Mesendoderm (in vitro differentiated cells): ENCODE measurements at regions not wholly inside any gene's neighbourhood (a gene's known extent, or its start where the extent isn't known, plus 50 kb on each side); places are given as distances from the start of the nearest gene placed in this dataset.
A peak's percentile ranks its signal among the peaks of the same experiment; 100 is the strongest.

Experiments used
- DNase-seq: peaks from one replicate; pipeline ENCODE4 v3.0.0; 2013
- H2AK5ac ChIP-seq: 2 replicates; pipeline ENCODE4 v1.6.1; 2013; ENCODE audit warnings: low read length, inconsistent platforms
- H2BK120ac ChIP-seq: 2 replicates; pipeline ENCODE4 v1.6.1; 2013; ENCODE audit warnings: low read depth, mild to moderate bottlenecking, low read length, moderate library complexity, mixed read lengths
- H2BK15ac ChIP-seq: replicated peaks from 2 replicates; pipeline ENCODE4 v1.6.1; 2013; ENCODE audit warnings: low read depth, mild to moderate bottlenecking, moderate library complexity
- H2BK5ac ChIP-seq: 2 replicates; pipeline ENCODE4 v1.6.1; 2013; ENCODE audit warnings: low read length, inconsistent platforms
- H3K18ac ChIP-seq: 2 replicates; pipeline ENCODE4 v1.6.1; 2013; ENCODE audit warnings: mild to moderate bottlenecking, low read length, mixed read lengths
- H3K23ac ChIP-seq: one replicate; pipeline ENCODE4 v1.6.1; 2013; ENCODE audit warnings: low read length
- H3K27ac ChIP-seq: 2 replicates; pipeline ENCODE4 v1.5.1; 2013; ENCODE audit warnings: low read depth, mild to moderate bottlenecking, inconsistent platforms, low read length, moderate library complexity
- H3K27me3 ChIP-seq: 2 replicates; pipeline ENCODE4 v1.6.1; 2013; ENCODE audit warnings: low read length, control low read depth, mild to moderate bottlenecking, inconsistent platforms; ENCODE audit not compliant: insufficient read depth, poor library complexity
- H3K36me3 ChIP-seq: 2 replicates; pipeline ENCODE4 v1.6.1; 2013; ENCODE audit warnings: low read length, inconsistent platforms; ENCODE audit not compliant: control insufficient read depth, insufficient read depth
- H3K4ac ChIP-seq: one replicate; pipeline ENCODE4 v1.6.1; 2013; ENCODE audit warnings: low read depth, mild to moderate bottlenecking, low read length, moderate library complexity
- H3K4me1 ChIP-seq: 2 replicates; pipeline ENCODE4 v1.6.1; 2013; ENCODE audit warnings: low read depth, low read length, inconsistent platforms; ENCODE audit not compliant: control insufficient read depth
- H3K4me2 ChIP-seq: 2 replicates; pipeline ENCODE4 v1.6.1; 2013; ENCODE audit warnings: low read length
- H3K4me3 ChIP-seq: 2 replicates; pipeline ENCODE4 v1.5.1; 2013; ENCODE audit warnings: mild to moderate bottlenecking, low read length
- H3K56ac ChIP-seq: one replicate; pipeline ENCODE4 v1.6.1; 2013; ENCODE audit warnings: low read length
- H3K79me1 ChIP-seq: 2 replicates; pipeline ENCODE4 v1.6.1; 2013; ENCODE audit warnings: low read length, inconsistent platforms
- H3K79me2 ChIP-seq: 2 replicates; pipeline ENCODE4 v1.6.1; 2013; ENCODE audit warnings: mild to moderate bottlenecking, low read length; ENCODE audit not compliant: control insufficient read depth, insufficient read depth
- H3K9ac ChIP-seq: 2 replicates; pipeline ENCODE4 v1.6.1; 2013; ENCODE audit warnings: low read length, inconsistent platforms
- H4K5ac ChIP-seq: one replicate; pipeline ENCODE4 v1.6.1; 2013; ENCODE audit warnings: low read length
- H4K8ac ChIP-seq: one replicate; pipeline ENCODE4 v1.6.1; 2013; ENCODE audit warnings: low read depth, mild to moderate bottlenecking, control low read depth, low read length, moderate library complexity
- WGBS: extraction: QIAGEN DNeasy Blood & Tissue Kit; methylation state at CpG from one replicate; pipeline ENCODE4 v1.1.7; 2013; ENCODE audit warnings: low lambda C conversion rate, missing lambda C conversion rate; ENCODE audit not compliant: insufficient coverage; ENCODE audit errors: extremely low coverage; 5-methylcytosine and 5-hydroxymethylcytosine counted together

DNA sequence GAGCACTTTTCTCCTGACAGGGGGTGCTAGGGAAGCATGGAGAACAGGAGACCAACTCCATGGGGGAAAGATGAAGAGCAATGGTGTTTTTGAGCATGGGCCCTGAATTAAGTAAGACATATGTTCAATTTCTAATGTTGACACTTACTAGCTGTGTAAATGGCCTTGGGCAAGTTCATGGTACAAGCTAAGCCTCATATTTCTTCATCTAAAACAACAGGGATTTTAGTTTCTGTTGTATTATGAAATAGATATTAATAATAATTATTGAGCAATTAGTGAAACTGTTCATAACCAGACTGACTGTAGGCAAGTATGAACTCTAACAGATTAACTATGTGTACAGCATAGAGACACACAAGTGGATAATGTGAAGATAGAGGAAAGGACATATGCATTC lies 515.0 kb upstream of the FAT1 start:
- no peaks in the 10 kb centered on the region for H3K79me2 ChIP-seq
- H3K9ac ChIP-seq: no peak overlapping the region
- no peak overlapping the region for H4K8ac ChIP-seq
- no peak overlapping the region for H2BK5ac ChIP-seq
- no peaks in the 10 kb centered on the region for H3K27me3 ChIP-seq
- H3K4me3 ChIP-seq: no peak overlapping the region
- no peak overlapping the region for H3K56ac ChIP-seq
- no peak overlapping the region for H3K27ac ChIP-seq
- no peak overlapping the region for H3K4me2 ChIP-seq
- no peak overlapping the region for H2BK15ac ChIP-seq
- no peak overlapping the region for H3K4ac ChIP-seq
- no peak overlapping the region for H3K23ac ChIP-seq
- H2AK5ac ChIP-seq: no peak overlapping the region
- DNase-seq: no peak
- H3K36me3 ChIP-seq: no peaks in the 10 kb centered on the region
- no peak overlapping the region for H4K5ac ChIP-seq
- H3K4me1 ChIP-seq: no peaks in the 10 kb centered on the region
- no peak overlapping the region for H3K18ac ChIP-seq
- no peak overlapping the region for H2BK120ac ChIP-seq
- H3K79me1 ChIP-seq: no peaks in the 10 kb centered on the region

DNA sequence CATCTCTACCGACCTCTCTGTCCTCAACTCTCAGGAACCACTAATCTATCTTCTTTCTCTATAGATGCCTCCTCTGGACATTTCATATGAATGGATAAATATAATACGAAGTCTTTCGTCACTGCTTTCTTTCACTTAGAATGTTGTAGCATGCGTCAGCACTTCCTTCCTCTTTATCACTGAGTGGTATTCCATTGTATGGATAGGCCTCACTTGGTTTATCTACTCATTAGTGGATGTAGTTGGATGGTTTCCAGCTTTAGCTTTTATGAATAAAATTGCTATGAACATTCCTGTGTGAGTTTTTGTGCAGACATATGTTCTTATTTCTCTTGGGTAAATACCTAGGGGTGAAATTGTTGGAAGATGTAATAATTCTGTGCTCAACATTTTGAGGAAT lies 528.2 kb upstream of the FAT1 start:
- no peaks in the 10 kb centered on the region for H3K27me3 ChIP-seq

DNA sequence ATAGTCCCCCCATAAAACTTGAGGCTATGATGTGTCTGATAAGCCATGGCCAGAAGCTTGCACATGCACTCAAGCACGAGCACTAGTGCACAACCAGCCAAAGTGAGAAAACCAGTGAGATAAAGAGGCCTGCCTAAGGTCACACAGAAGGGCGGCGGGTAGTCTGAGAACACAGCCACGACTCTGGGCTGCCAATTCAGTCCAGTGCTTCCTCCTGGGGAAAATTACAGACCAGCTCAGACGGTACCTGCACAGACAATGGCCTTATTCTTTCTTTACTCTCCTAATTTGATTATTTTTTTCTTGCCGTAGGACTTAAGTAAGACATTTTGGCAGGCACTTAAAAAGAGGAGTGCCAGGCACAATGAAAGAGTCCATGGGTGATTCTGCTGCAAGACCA lies 533.2 kb upstream of the FAT1 start:
- H3K79me1 ChIP-seq: no peaks in the 10 kb centered on the region
- no peak overlapping the region for H3K18ac ChIP-seq
- no peak overlapping the region for H3K27ac ChIP-seq
- H4K8ac ChIP-seq: no peak overlapping the region
- no peak for DNase-seq
- no peak overlapping the region for H3K23ac ChIP-seq
- no peak overlapping the region for H3K4ac ChIP-seq
- no peak overlapping the region for H4K5ac ChIP-seq
- H2BK5ac ChIP-seq: no peak overlapping the region
- no peak overlapping the region for H3K4me3 ChIP-seq
- H3K4me2 ChIP-seq: no peak overlapping the region
- H3K79me2 ChIP-seq: no peaks in the 10 kb centered on the region
- H3K56ac ChIP-seq: no peak overlapping the region
- H2BK120ac ChIP-seq: no peak overlapping the region
- no CpG with 5 or more reads among the region's 6 CpGs for WGBS
- no peaks in the 10 kb centered on the region for H3K36me3 ChIP-seq
- H3K9ac ChIP-seq: no peak overlapping the region
- no peaks in the 10 kb centered on the region for H3K4me1 ChIP-seq
- H2BK15ac ChIP-seq: no peak overlapping the region
- no peaks in the 10 kb centered on the region for H3K27me3 ChIP-seq
- no peak overlapping the region for H2AK5ac ChIP-seq

More for the DNA sequence above, 528.2 kb upstream of the FAT1 start:
- Histone ChIP-seq H2BK5ac (no peak overlapping the region), H3K4me2 (no peak overlapping the region), H3K56ac (no peak overlapping the region), H3K27ac (no peak overlapping the region), H2BK15ac (no peak overlapping the region), H3K9ac (no peak overlapping the region), H3K23ac (no peak overlapping the region), H3K4me1 (no peaks in the 10 kb centered on the region), H2BK120ac (no peak overlapping the region), H3K4ac (no peak overlapping the region), H3K4me3 (no peak overlapping the region), H4K8ac (no peak overlapping the region), H2AK5ac (no peak overlapping the region), H3K79me2 (no peaks in the 10 kb centered on the region), H4K5ac (no peak overlapping the region), H3K79me1 (no peaks in the 10 kb centered on the region), H3K36me3 (no peaks in the 10 kb centered on the region), H3K18ac (no peak overlapping the region)
- no peak for DNase-seq
- no CpG with 5 or more reads among the region's 4 CpGs for WGBS

DNA sequence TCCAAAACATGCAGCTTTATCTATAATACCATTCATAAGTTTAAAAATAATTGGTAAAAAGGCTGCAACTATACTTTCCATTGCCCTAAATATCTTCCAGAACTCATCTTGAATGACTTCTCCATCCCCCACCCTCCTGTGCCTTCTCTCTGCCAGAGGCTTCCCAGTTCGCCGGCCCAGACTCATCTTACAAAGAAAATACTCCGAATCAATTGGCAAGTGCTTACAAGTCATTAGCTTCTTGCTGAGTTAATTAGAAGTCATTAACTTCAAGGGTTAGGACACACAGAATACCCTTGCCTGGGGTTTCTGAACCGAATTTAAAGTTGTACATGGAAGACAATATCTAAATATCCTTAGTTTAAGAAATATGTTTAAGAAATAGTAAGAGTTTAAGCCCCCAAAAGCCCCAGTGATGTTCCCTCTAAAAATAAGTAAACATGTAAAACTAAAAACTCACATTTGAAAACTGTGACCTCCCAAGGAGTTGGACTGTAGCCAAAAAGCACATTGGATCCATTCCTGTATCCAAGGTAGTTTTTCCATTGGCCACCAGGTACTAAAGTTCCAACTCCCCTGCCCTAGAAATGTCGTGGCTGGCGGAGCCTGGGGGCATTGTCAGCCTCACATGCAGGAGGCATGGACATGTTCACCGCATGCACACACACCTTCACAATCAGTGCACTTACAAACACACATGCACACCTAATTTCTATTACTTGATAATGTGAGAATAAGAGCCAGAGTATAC lies 535.2 kb upstream of the FAT1 start:
- Histone ChIP-seq H4K8ac (no peak overlapping the region), H3K36me3 (no peaks in the 10 kb centered on the region), H3K56ac (no peak overlapping the region), H2BK120ac (no peak overlapping the region), H2BK5ac (no peak overlapping the region), H4K5ac (no peak overlapping the region), H3K27ac (no peak overlapping the region), H2AK5ac (no peak overlapping the region), H3K18ac (no peak overlapping the region), H3K4ac (no peak overlapping the region), H3K27me3 (no peaks in the 10 kb centered on the region), H3K23ac (no peak overlapping the region), H3K4me1 (no peaks in the 10 kb centered on the region), H2BK15ac (no peak overlapping the region), H3K4me3 (no peak overlapping the region), H3K79me1 (no peaks in the 10 kb centered on the region), H3K79me2 (no peaks in the 10 kb centered on the region), H3K9ac (no peak overlapping the region), H3K4me2 (no peak overlapping the region)
- peak; percentile 71 for DNase-seq
- WGBS: no CpG with 5 or more reads among the region's 7 CpGs

DNA sequence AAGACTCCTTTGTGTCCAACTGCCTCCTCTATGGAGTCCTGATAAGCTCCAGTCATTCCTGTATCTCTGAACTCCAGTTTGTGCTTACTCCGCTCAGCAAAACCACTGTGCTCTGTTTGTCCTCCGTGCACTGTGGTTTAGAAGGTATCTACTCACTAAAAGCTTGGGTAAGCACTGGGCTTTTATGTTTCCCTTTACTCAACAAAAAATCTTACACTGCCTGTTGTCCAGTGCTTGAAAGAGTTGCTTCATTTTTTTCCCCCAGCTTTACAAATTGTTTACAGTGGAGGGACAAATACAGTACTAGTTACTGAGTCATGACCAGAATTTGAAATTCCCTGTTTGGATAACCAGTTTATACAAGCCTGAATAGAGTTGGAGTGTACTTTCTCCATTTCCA lies 545.3 kb upstream of the FAT1 start:
- Histone ChIP-seq H3K36me3 (no peaks in the 10 kb centered on the region), H3K27ac (no peak overlapping the region)
- DNase-seq: no peak

DNA sequence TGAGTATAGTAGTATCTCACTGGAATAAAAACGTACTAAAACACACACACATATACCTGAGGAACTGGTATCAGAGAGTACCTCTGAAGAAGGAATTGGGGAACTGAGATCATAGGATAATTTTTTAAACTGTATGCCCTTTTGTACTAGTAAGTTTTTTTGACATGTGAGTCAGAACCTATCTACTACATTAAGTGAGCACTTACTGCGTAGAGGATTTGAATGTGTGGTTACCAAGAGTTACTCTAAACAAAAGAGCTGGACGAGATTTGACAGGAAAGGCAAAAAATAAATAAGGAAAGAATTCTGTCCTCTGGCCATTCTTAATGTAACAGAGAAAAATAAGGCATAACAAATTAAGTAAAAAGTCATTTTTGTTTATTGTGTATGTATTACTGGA lies 546.5 kb upstream of the FAT1 start:
- H3K56ac ChIP-seq: no peak overlapping the region
- no peak for DNase-seq
- H2BK15ac ChIP-seq: no peak overlapping the region
- no peak overlapping the region for H3K4me3 ChIP-seq
- H3K27ac ChIP-seq: no peak overlapping the region
- H4K8ac ChIP-seq: no peak overlapping the region
- H3K36me3 ChIP-seq: no peaks in the 10 kb centered on the region
- H3K23ac ChIP-seq: no peak overlapping the region
- no peak overlapping the region for H2BK5ac ChIP-seq
- no peaks in the 10 kb centered on the region for H3K79me1 ChIP-seq
- H2BK120ac ChIP-seq: no peak overlapping the region
- no CpG with 5 or more reads among the region's 3 CpGs for WGBS
- no peak overlapping the region for H2AK5ac ChIP-seq
- no peak overlapping the region for H4K5ac ChIP-seq
- H3K4me1 ChIP-seq: no peaks in the 10 kb centered on the region
- no peak overlapping the region for H3K9ac ChIP-seq
- H3K4ac ChIP-seq: no peak overlapping the region
- H3K18ac ChIP-seq: no peak overlapping the region
- H3K27me3 ChIP-seq: no peaks in the 10 kb centered on the region
- no peaks in the 10 kb centered on the region for H3K79me2 ChIP-seq
- no peak overlapping the region for H3K4me2 ChIP-seq

More for the DNA sequence above, 545.3 kb upstream of the FAT1 start:
- no peak overlapping the region for H3K18ac ChIP-seq
- no peak overlapping the region for H3K56ac ChIP-seq
- no peak overlapping the region for H4K5ac ChIP-seq
- no peak overlapping the region for H2AK5ac ChIP-seq
- no peak overlapping the region for H2BK15ac ChIP-seq
- no peak overlapping the region for H4K8ac ChIP-seq
- H3K4ac ChIP-seq: no peak overlapping the region
- no peak overlapping the region for H3K4me3 ChIP-seq
- WGBS: no CpG with 5 or more reads among the region's 2 CpGs
- H2BK5ac ChIP-seq: no peak overlapping the region
- no peak overlapping the region for H2BK120ac ChIP-seq
- H3K4me2 ChIP-seq: no peak overlapping the region
- no peaks in the 10 kb centered on the region for H3K27me3 ChIP-seq
- H3K79me2 ChIP-seq: no peaks in the 10 kb centered on the region
- H3K79me1 ChIP-seq: no peaks in the 10 kb centered on the region
- no peak overlapping the region for H3K23ac ChIP-seq
- no peaks in the 10 kb centered on the region for H3K4me1 ChIP-seq
- no peak overlapping the region for H3K9ac ChIP-seq
